ENCODE measurements at regions not wholly inside any gene's neighbourhood (a gene's known extent, or its start where the extent isn't known, plus 50 kb on each side); places are given as distances from the start of the nearest gene placed in this dataset.

DNA sequence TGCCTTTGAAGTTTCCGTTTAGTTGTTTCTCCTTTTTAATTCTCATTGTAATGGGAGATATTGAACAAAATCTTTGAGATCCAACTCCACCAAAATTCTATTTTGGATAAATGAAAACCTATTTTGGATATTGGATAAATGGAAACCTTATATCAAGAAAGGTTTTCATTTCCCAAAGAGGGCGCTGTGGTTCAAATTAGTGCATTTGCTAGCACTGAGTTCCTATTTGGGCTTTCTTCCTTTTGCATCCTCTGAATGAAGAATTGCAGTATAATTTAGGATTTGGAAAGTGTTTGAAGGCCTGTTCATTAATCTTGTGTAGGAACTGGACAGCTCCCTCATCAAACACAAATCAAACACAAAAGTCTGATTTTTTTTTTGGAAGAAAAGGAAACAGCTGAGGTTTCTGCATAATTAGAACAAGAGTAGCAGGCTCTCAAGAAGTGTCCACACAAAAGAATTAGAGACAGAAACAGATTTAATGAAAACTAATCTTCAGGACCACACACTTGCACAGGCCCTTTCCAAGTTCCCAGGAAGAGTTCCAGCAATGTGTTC is 80.8 kb upstream of the KLF14 start (continued):
- TF ChIP-seq, protein P1, sequence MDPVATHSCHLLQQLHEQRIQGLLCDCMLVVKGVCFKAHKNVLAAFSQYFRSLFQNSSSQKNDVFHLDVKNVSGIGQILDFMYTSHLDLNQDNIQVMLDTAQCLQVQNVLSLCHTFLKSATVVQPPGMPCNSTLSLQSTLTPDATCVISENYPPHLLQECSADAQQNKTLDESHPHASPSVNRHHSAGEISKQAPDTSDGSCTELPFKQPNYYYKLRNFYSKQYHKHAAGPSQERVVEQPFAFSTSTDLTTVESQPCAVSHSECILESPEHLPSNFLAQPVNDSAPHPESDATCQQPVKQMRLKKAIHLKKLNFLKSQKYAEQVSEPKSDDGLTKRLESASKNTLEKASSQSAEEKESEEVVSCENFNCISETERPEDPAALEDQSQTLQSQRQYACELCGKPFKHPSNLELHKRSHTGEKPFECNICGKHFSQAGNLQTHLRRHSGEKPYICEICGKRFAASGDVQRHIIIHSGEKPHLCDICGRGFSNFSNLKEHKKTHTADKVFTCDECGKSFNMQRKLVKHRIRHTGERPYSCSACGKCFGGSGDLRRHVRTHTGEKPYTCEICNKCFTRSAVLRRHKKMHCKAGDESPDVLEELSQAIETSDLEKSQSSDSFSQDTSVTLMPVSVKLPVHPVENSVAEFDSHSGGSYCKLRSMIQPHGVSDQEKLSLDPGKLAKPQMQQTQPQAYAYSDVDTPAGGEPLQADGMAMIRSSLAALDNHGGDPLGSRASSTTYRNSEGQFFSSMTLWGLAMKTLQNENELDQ (tag by site-specific recombination; IDR thresholded peaks at IDR 0.05; ENCODE audit: low read depth): no peak
- TF ChIP-seq, protein P2, sequence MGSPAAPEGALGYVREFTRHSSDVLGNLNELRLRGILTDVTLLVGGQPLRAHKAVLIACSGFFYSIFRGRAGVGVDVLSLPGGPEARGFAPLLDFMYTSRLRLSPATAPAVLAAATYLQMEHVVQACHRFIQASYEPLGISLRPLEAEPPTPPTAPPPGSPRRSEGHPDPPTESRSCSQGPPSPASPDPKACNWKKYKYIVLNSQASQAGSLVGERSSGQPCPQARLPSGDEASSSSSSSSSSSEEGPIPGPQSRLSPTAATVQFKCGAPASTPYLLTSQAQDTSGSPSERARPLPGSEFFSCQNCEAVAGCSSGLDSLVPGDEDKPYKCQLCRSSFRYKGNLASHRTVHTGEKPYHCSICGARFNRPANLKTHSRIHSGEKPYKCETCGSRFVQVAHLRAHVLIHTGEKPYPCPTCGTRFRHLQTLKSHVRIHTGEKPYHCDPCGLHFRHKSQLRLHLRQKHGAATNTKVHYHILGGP (tag by site-specific recombination; IDR thresholded peaks at IDR 0.05): no peak
- TF ChIP-seq MYNN (tag by site-specific recombination; IDR thresholded peaks at IDR 0.05; ENCODE audit: borderline replicate concordance) (no peak), ZNF548 (tag by site-specific recombination; IDR thresholded peaks at IDR 0.05) (no peak)
- TF ChIP-seq, protein P3, sequence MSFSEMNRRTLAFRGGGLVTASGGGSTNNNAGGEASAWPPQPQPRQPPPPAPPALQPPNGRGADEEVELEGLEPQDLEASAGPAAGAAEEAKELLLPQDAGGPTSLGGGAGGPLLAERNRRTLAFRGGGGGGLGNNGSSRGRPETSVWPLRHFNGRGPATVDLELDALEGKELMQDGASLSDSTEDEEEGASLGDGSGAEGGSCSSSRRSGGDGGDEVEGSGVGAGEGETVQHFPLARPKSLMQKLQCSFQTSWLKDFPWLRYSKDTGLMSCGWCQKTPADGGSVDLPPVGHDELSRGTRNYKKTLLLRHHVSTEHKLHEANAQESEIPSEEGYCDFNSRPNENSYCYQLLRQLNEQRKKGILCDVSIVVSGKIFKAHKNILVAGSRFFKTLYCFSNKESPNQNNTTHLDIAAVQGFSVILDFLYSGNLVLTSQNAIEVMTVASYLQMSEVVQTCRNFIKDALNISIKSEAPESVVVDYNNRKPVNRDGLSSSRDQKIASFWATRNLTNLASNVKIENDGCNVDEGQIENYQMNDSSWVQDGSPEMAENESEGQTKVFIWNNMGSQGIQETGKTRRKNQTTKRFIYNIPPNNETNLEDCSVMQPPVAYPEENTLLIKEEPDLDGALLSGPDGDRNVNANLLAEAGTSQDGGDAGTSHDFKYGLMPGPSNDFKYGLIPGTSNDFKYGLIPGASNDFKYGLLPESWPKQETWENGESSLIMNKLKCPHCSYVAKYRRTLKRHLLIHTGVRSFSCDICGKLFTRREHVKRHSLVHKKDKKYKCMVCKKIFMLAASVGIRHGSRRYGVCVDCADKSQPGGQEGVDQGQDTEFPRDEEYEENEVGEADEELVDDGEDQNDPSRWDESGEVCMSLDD (tag by site-specific recombination; IDR thresholded peaks at IDR 0.05): no peak

DNA sequence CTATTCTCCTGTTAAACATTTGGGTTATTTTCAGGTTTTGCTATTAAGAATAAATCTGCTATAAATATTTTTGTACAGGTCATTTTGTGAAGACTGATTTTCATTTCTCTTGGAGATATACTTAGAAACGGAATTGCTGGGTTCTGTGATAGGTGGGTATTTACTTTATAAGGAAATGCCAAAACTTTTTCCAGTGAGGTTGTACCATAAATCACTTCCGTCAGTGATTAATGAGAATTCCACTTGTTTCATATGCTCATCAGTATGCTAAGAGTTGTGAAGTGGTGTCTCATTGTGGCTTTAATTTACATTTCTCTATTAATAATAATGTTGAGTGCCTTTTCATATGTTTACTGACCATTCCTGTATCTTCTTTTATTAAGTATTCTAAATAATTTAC is 84.0 kb upstream of the KLF14 start:
- ChIA-PET POLR2A (no interaction called here), CTCF (no interaction called here)
- Histone ChIP-seq H3K36me3 (ENCODE audit: control insufficient read depth in 2 of 2, insufficient read depth in 1 of 2, low read length in 2 of 2) (no peaks in the 10 kb centered on the region), H3K4me3 (ENCODE audit: low read depth, low read length) (no peak overlapping the region), H3K9me3 (ENCODE audit: control insufficient read depth, insufficient read depth, low read depth, low read length) (no peaks in the 10 kb centered on the region), H3K27ac (ENCODE audit: extremely low read depth, low read depth, low read length) (no peak overlapping the region), H3K4me1 (ENCODE audit: control insufficient read depth, insufficient read depth, low read length) (no peaks in the 10 kb centered on the region)
- no peak for TF ChIP-seq ZNF37A (tag by site-specific recombination; IDR thresholded peaks at IDR 0.05)
- TF ChIP-seq TCF7L2 (IDR thresholded peaks at IDR 0.05; ENCODE audit: borderline replicate concordance, low read depth, low read length): no peak
- no peak for TF ChIP-seq MYNN (tag by site-specific recombination; IDR thresholded peaks at IDR 0.05; ENCODE audit: borderline replicate concordance)
- TF ChIP-seq ZNF174 (tag by site-specific recombination; IDR thresholded peaks at IDR 0.05): no peak
- TF ChIP-seq ZNF132 (tag by site-specific recombination; IDR thresholded peaks at IDR 0.05; ENCODE audit: borderline replicate concordance): no peak
- TF ChIP-seq, protein P4, sequence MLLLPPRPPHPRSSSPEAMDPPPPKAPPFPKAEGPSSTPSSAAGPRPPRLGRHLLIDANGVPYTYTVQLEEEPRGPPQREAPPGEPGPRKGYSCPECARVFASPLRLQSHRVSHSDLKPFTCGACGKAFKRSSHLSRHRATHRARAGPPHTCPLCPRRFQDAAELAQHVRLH (tag by site-specific recombination; IDR thresholded peaks at IDR 0.05): no peak
- TF ChIP-seq, protein P5, sequence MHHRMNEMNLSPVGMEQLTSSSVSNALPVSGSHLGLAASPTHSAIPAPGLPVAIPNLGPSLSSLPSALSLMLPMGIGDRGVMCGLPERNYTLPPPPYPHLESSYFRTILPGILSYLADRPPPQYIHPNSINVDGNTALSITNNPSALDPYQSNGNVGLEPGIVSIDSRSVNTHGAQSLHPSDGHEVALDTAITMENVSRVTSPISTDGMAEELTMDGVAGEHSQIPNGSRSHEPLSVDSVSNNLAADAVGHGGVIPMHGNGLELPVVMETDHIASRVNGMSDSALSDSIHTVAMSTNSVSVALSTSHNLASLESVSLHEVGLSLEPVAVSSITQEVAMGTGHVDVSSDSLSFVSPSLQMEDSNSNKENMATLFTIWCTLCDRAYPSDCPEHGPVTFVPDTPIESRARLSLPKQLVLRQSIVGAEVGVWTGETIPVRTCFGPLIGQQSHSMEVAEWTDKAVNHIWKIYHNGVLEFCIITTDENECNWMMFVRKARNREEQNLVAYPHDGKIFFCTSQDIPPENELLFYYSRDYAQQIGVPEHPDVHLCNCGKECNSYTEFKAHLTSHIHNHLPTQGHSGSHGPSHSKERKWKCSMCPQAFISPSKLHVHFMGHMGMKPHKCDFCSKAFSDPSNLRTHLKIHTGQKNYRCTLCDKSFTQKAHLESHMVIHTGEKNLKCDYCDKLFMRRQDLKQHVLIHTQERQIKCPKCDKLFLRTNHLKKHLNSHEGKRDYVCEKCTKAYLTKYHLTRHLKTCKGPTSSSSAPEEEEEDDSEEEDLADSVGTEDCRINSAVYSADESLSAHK (tag by site-specific recombination; IDR thresholded peaks at IDR 0.05): no peak
- no peak for TF ChIP-seq ZNF558 (tag by site-specific recombination; IDR thresholded peaks at IDR 0.05)
- TF ChIP-seq ZNF311 (tag by site-specific recombination; IDR thresholded peaks at IDR 0.05; ENCODE audit: borderline replicate concordance): no peak
- no peak for TF ChIP-seq ZNF624 (tag by site-specific recombination; IDR thresholded peaks at IDR 0.05)
- no peak for TF ChIP-seq IKZF3 (tag by site-specific recombination; IDR thresholded peaks at IDR 0.05)
- TF ChIP-seq, protein P6, sequence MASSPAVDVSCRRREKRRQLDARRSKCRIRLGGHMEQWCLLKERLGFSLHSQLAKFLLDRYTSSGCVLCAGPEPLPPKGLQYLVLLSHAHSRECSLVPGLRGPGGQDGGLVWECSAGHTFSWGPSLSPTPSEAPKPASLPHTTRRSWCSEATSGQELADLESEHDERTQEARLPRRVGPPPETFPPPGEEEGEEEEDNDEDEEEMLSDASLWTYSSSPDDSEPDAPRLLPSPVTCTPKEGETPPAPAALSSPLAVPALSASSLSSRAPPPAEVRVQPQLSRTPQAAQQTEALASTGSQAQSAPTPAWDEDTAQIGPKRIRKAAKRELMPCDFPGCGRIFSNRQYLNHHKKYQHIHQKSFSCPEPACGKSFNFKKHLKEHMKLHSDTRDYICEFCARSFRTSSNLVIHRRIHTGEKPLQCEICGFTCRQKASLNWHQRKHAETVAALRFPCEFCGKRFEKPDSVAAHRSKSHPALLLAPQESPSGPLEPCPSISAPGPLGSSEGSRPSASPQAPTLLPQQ (tag by site-specific recombination; IDR thresholded peaks at IDR 0.05): no peak
- TF ChIP-seq, protein P7, sequence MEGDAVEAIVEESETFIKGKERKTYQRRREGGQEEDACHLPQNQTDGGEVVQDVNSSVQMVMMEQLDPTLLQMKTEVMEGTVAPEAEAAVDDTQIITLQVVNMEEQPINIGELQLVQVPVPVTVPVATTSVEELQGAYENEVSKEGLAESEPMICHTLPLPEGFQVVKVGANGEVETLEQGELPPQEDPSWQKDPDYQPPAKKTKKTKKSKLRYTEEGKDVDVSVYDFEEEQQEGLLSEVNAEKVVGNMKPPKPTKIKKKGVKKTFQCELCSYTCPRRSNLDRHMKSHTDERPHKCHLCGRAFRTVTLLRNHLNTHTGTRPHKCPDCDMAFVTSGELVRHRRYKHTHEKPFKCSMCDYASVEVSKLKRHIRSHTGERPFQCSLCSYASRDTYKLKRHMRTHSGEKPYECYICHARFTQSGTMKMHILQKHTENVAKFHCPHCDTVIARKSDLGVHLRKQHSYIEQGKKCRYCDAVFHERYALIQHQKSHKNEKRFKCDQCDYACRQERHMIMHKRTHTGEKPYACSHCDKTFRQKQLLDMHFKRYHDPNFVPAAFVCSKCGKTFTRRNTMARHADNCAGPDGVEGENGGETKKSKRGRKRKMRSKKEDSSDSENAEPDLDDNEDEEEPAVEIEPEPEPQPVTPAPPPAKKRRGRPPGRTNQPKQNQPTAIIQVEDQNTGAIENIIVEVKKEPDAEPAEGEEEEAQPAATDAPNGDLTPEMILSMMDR (tag by site-specific recombination; IDR thresholded peaks at IDR 0.05): no peak

Data from HEK293 (cell line).